HG03575 (cell line): ENCODE measurements at regions not wholly inside any gene's neighbourhood (a gene's known extent, or its start where the extent isn't known, plus 50 kb on each side); places are given as distances from the start of the nearest gene placed in this dataset.

Source experiments
- ATAC-seq: cut with Tn5 transposase; IDR thresholded peaks from one replicate; pipeline ENCODE4 v1.9.1; 2021; ENCODE audit not compliant: unreplicated experiment, insufficient number of reproducible peaks, low FRiP score; ENCODE audit errors: extremely low read depth

- ATAC-seq: no peak
Observed at GRCh38 chr3:34258271-34258998, 460.0 kb downstream of the PDCD6IP start.

GRCh38 chr3:34260271-34261000, 462.0 kb downstream of the PDCD6IP start:
- no peak for ATAC-seq

GRCh38 chr3:34261001-34261385, 462.6 kb downstream of the PDCD6IP start:
- ATAC-seq: no peak

- no peak for ATAC-seq
Observed at GRCh38 chr3:34263101-34263621, 464.7 kb downstream of the PDCD6IP start.

GRCh38 chr3:34264337-34265041, 466.1 kb downstream of the PDCD6IP start:
- no peak for ATAC-seq

- ATAC-seq: no peak
Observed at GRCh38 chr3:34267088-34267487, 468.7 kb downstream of the PDCD6IP start.

- ATAC-seq: no peak
Observed at GRCh38 chr3:34268032-34268709, 469.7 kb downstream of the PDCD6IP start.

- no peak for ATAC-seq
Observed at GRCh38 chr3:34275811-34276210, 477.4 kb downstream of the PDCD6IP start.

GRCh38 chr3:34276342-34276741, 477.9 kb downstream of the PDCD6IP start:
- ATAC-seq: no peak

GRCh38 chr3:34277110-34277509, 478.7 kb downstream of the PDCD6IP start:
- no peak for ATAC-seq

GRCh38 chr3:34279901-34280300, 481.5 kb downstream of the PDCD6IP start:
- ATAC-seq: no peak

GRCh38 chr3:34283751-34284150, 485.3 kb downstream of the PDCD6IP start:
- ATAC-seq: no peak

- ATAC-seq: no peak
Observed at GRCh38 chr3:34284959-34285826, 486.8 kb downstream of the PDCD6IP start.

- no peak for ATAC-seq
Observed at GRCh38 chr3:34285827-34286188, 487.4 kb downstream of the PDCD6IP start.

GRCh38 chr3:34292605-34293300, 494.3 kb downstream of the PDCD6IP start:
- no peak for ATAC-seq

GRCh38 chr3:34294240-34294639, 495.8 kb downstream of the PDCD6IP start:
- ATAC-seq: no peak

- no peak for ATAC-seq
Observed at GRCh38 chr3:34296796-34297195, 498.4 kb downstream of the PDCD6IP start.

GRCh38 chr3:34298653-34299052, 500.2 kb downstream of the PDCD6IP start:
- ATAC-seq: no peak
